OCI-LY7 (cell line): ENCODE measurements at regions not wholly inside any gene's neighbourhood (a gene's known extent, or its start where the extent isn't known, plus 50 kb on each side); places are given as distances from the start of the nearest gene placed in this dataset.

Source experiments
- BruUV-seq: library from RNA; stranded (reverse); fragments of 400-500 nt; replicated peaks from 2 replicates; lab custom pipeline; 2021; lab: Mats Ljungman, UMichigan
- CTCF ChIA-PET: fragments of 300-600 bp; sonication (Branson Sonifier 250); formaldehyde crosslinking; loops from one replicate; lab custom pipeline; 2022; ENCODE audit warnings: antibody characterized with exemption; ENCODE audit not compliant: unreplicated experiment; lab: Charles Lee
- POLR2A ChIA-PET: fragments of 300-600 bp; sonication (Branson Sonifier 250); formaldehyde crosslinking; loops from one replicate; lab custom pipeline; 2022; ENCODE audit warnings: antibody characterized with exemption; lab: Charles Lee
- DNase-seq: peaks from one replicate; pipeline ENCODE4 v3.0.0-alpha.2; 2015; ENCODE audit warnings: low spot score
- H2AFZ ChIP-seq: fragments of 200-600 bp; sonication (generic), shearing (Covaris generic); 2 replicates; pipeline ENCODE4 v1.6.1; 2014; ENCODE audit warnings: mild to moderate bottlenecking, antibody characterized with exemption, low read length, moderate library complexity
- H3K27ac ChIP-seq: fragments of 200-600 bp; sonication (generic); 2 replicates; pipeline ENCODE4 v1.5.1; 2014; ENCODE audit warnings: mixed run types, low read depth, mild to moderate bottlenecking, moderate library complexity, low read length, inconsistent platforms; ENCODE audit not compliant: poor library complexity, severe bottlenecking
- H3K36me3 ChIP-seq: fragments of 200-600 bp; sonication (generic); 2 replicates; pipeline ENCODE4 v1.6.1; 2014; ENCODE audit warnings: mild to moderate bottlenecking, antibody characterized with exemption, low read length, moderate library complexity, mixed read lengths; ENCODE audit not compliant: insufficient read depth
- H3K4me1 ChIP-seq: fragments of 200-600 bp; sonication (generic); 2 replicates; pipeline ENCODE4 v1.5.1; 2014; ENCODE audit warnings: mild to moderate bottlenecking, low read length; ENCODE audit not compliant: insufficient read depth, poor library complexity, severe bottlenecking
- H3K4me2 ChIP-seq: fragments of 200-600 bp; sonication (generic); 2 replicates; pipeline ENCODE4 v1.6.1; 2014; ENCODE audit warnings: mild to moderate bottlenecking, low read length
- H3K4me3 ChIP-seq: fragments of 200-600 bp; sonication (generic); 2 replicates; pipeline ENCODE4 v1.5.1; 2014; ENCODE audit warnings: mild to moderate bottlenecking, low read depth, low read length; ENCODE audit not compliant: poor library complexity, severe bottlenecking
- H3K79me2 ChIP-seq: fragments of 200-600 bp; sonication (generic); 2 replicates; pipeline ENCODE4 v1.6.1; 2016; ENCODE audit warnings: low read depth, mild to moderate bottlenecking, low read length, moderate library complexity, mixed read lengths; ENCODE audit not compliant: insufficient read depth
- H3K9me2 ChIP-seq: fragments of 200-600 bp; sonication (generic); 2 replicates; pipeline ENCODE4 v1.6.1; 2016; ENCODE audit warnings: mild to moderate bottlenecking, low read length, mixed read lengths; ENCODE audit not compliant: insufficient read depth
- H3K9me3 ChIP-seq: fragments of 200-600 bp; sonication (generic); 2 replicates; pipeline ENCODE4 v1.6.1; 2014; ENCODE audit warnings: mild to moderate bottlenecking, mixed run types, low read length, mixed read lengths
- H4K20me1 ChIP-seq: fragments of 200-600 bp; sonication (generic); 2 replicates; pipeline ENCODE4 v1.6.1; 2014; ENCODE audit warnings: mild to moderate bottlenecking, antibody characterized with exemption, low read length, moderate library complexity, mixed read lengths; ENCODE audit not compliant: insufficient read depth
- EZH2phosphoT487 ChIP-seq: fragments of 200-600 bp; sonication (generic); IDR thresholded peaks from 2 replicates; pipeline ENCODE4 v1.6.1; 2018; ENCODE audit warnings: low read depth, borderline replicate concordance, mild to moderate bottlenecking, mixed run types, antibody characterized with exemption, low read length, moderate library complexity, mixed read lengths
- intact Hi-C: fragments of 100-400 bp; cut with micrococcal nuclease; formaldehyde crosslinking; loops from one replicate; pipeline ENCODE4 v1.10.0; 2022; ENCODE audit not compliant: unreplicated experiment
- TF ChIP-seq, protein P1 (sequence below): fragments of 200-600 bp; sonication (generic); conservative IDR thresholded peaks from 2 replicates; pipeline ENCODE4 v1.5.1; 2014; ENCODE audit warnings: mild to moderate bottlenecking, antibody characterized with exemption, low read length, moderate library complexity, mixed read lengths

DNA sequence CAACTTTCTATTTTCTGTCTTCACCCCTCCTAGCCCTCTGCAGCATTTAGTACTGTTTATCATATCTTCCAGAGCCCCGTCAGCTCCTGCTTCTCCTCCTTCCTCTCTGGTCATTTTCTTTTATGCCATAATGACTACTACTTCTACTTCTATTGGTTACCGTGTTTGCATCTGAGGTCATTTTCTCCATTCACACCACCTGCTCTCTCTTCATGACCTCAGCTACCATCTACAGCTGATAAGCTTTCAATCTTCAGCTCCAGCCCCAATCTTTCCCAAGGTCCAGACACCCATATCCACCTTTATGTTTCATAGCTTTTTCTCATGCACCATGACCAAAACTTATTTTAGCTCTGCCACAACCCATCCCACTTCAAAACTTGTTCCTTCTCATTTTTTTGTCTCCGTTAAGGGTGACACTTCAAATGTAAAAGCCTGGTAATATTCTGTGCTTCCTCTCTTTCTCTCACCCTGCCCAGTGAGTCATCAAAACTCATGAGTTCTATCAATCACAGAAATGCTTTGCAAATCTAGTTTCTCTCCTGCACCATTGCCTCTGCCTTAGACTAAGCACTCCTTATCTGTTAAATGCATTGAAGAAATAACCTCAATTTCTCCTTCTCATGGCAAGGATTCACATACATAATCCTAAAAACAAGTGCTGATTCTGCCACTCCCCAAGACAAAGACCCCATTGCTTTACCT, 71.3 kb upstream of the IQCM start:
- no peaks in the 10 kb centered on the region for H4K20me1 ChIP-seq
- H3K79me2 ChIP-seq: no peaks in the 10 kb centered on the region
- H3K9me2 ChIP-seq: no peaks in the 10 kb centered on the region
- H3K27ac ChIP-seq: no peak overlapping the region
- no peaks in the 10 kb centered on the region for H3K9me3 ChIP-seq
- H2AFZ ChIP-seq: no peak overlapping the region
- H3K4me1 ChIP-seq: no peaks in the 10 kb centered on the region
- intact Hi-C loops: no loop called here
- H3K4me2 ChIP-seq: no peak overlapping the region
- no peak for DNase-seq
- no peak overlapping the region for H3K4me3 ChIP-seq
- BruUV-seq: no TSS peak
- no peaks in the 10 kb centered on the region for H3K36me3 ChIP-seq
- ChIA-PET CTCF (no interaction called here), POLR2A (interaction anchor here (1.1 kb wide), 1 partner anchor 12 kb away, joined by 3 read pairs; no protein-coding TSS in a partner anchor)
- no peak for TF ChIP-seq EZH2phosphoT487
- TF ChIP-seq, protein P1, sequence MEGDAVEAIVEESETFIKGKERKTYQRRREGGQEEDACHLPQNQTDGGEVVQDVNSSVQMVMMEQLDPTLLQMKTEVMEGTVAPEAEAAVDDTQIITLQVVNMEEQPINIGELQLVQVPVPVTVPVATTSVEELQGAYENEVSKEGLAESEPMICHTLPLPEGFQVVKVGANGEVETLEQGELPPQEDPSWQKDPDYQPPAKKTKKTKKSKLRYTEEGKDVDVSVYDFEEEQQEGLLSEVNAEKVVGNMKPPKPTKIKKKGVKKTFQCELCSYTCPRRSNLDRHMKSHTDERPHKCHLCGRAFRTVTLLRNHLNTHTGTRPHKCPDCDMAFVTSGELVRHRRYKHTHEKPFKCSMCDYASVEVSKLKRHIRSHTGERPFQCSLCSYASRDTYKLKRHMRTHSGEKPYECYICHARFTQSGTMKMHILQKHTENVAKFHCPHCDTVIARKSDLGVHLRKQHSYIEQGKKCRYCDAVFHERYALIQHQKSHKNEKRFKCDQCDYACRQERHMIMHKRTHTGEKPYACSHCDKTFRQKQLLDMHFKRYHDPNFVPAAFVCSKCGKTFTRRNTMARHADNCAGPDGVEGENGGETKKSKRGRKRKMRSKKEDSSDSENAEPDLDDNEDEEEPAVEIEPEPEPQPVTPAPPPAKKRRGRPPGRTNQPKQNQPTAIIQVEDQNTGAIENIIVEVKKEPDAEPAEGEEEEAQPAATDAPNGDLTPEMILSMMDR: no peak

DNA sequence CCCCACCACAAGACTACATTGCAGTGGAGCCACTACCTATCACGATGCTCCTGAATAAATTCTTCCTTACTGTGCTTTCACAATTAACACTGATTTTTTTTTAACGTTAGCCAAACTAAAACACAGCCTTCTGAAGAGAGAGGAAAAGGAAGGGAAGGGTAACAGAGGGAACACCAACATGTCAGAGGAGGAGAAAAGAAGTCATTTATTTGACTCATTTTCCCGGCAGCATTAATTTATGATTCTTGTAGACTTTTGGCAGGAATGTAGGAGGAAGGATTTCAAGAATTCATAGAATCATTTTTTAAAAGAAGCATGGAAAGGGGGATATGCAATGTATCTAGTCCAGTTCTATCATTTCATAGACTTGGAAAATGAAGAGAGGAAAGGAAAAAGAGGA, 74.3 kb upstream of the IQCM start:
- H3K9me3 ChIP-seq: no peaks in the 10 kb centered on the region
- no peak overlapping the region for H3K4me2 ChIP-seq
- BruUV-seq: no TSS peak
- no peaks in the 10 kb centered on the region for H4K20me1 ChIP-seq
- H3K4me1 ChIP-seq: no peaks in the 10 kb centered on the region
- no peak for DNase-seq
- H3K79me2 ChIP-seq: no peaks in the 10 kb centered on the region
- H3K4me3 ChIP-seq: no peak overlapping the region
- no peaks in the 10 kb centered on the region for H3K36me3 ChIP-seq
- H3K27ac ChIP-seq: no peak overlapping the region
- intact Hi-C loops: no loop called here
- no peak overlapping the region for H2AFZ ChIP-seq
- TF ChIP-seq EZH2phosphoT487: no peak
- TF ChIP-seq, protein P1: no peak
- ChIA-PET POLR2A (no interaction called here), CTCF (no interaction called here)
- no peaks in the 10 kb centered on the region for H3K9me2 ChIP-seq

DNA sequence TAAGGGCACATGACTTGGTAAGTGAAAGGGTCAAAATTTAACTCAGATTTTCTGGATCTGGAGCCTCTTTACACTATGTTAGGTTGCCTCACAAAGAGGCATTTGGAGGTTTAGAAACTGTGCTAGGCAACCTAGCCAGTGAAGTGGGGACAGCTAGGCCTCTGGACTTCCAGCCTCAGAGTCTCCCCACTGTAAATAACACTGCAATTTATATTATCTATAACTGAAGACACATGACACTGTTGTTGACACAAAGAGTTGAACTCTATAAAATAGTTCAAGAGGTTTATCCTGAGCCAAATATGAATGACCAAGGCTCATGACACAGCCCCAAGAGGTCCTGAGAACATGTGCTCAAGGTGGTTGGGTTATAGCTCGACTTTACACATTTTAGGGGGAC, 74.9 kb upstream of the IQCM start:
- Histone ChIP-seq H3K36me3 (no peaks in the 10 kb centered on the region), H4K20me1 (no peaks in the 10 kb centered on the region), H3K27ac (no peak overlapping the region), H2AFZ (no peak overlapping the region), H3K4me3 (no peak overlapping the region), H3K4me2 (no peak overlapping the region), H3K79me2 (no peaks in the 10 kb centered on the region), H3K9me2 (no peaks in the 10 kb centered on the region), H3K4me1 (no peaks in the 10 kb centered on the region), H3K9me3 (no peaks in the 10 kb centered on the region)
- no peak for DNase-seq
- intact Hi-C loops: no loop called here
- ChIA-PET CTCF (no interaction called here), POLR2A (no interaction called here)
- TF ChIP-seq EZH2phosphoT487: no peak
- TF ChIP-seq, protein P1: no peak
- BruUV-seq: no TSS peak
